GM10266 (cell line): ENCODE measurements at regions not wholly inside any gene's neighbourhood (a gene's known extent, or its start where the extent isn't known, plus 50 kb on each side); places are given as distances from the start of the nearest gene placed in this dataset.
A peak's percentile ranks its signal among the peaks of the same experiment; 100 is the strongest.

ENCODE experiments used
- DNase-seq: peaks from one replicate; pipeline ENCODE4 v3.0.0; 2012; ENCODE audit errors: extremely low spot score
- CTCF ChIP-seq: IDR thresholded peaks from 2 replicates; pipeline ENCODE4 v1.5.1; 2012; ENCODE audit warnings: mild to moderate bottlenecking, low read depth; ENCODE audit not compliant: control insufficient read depth, insufficient read depth; ENCODE audit errors: missing control alignments

GRCh38 chr14:89681086-89682018 is 264.3 kb upstream of the FOXN3 start:
- TF ChIP-seq CTCF: no peak
- peak; percentile 33 for DNase-seq

GRCh38 chr14:89680156-89680555 is 263.1 kb upstream of the FOXN3 start:
- DNase-seq: no peak
- TF ChIP-seq CTCF: no peak

- no peak for TF ChIP-seq CTCF
- DNase-seq: no peak
Observed at GRCh38 chr14:89678768-89679167, 261.7 kb upstream of the FOXN3 start.

GRCh38 chr14:89675590-89675989 is 258.6 kb upstream of the FOXN3 start:
- TF ChIP-seq CTCF: no peak
- no peak for DNase-seq

GRCh38 chr14:89674936-89675335 is 257.9 kb upstream of the FOXN3 start:
- no peak for TF ChIP-seq CTCF

GRCh38 chr14:89674240-89674639 is 257.2 kb upstream of the FOXN3 start:
- DNase-seq: no peak
- no peak for TF ChIP-seq CTCF

More at GRCh38 chr14:89674936-89675335, 257.9 kb upstream of the FOXN3 start:
- no peak for DNase-seq
